Calu3 (cell line): ENCODE measurements at regions not wholly inside any gene's neighbourhood (a gene's known extent, or its start where the extent isn't known, plus 50 kb on each side); places are given as distances from the start of the nearest gene placed in this dataset.

Experiments
- BruUV-seq: library from RNA; stranded (reverse); fragments of 400-500 nt; replicated peaks from 2 replicates; lab custom pipeline; 2021; lab: Mats Ljungman, UMichigan
- CTCF ChIA-PET: fragments of 300-600 bp; sonication (Branson Sonifier 250); formaldehyde crosslinking; loops from one replicate; lab custom pipeline; 2022; ENCODE audit warnings: antibody characterized with exemption; lab: Charles Lee
- DNase-seq: peaks from one replicate; pipeline ENCODE4 v3.0.0; 2022
- H3K27ac Mint-ChIP-seq: one replicate; pipeline ENCODE4 v1.8.0; 2022; ENCODE audit warnings: mixed read lengths; ENCODE audit not compliant: unreplicated experiment
- H3K27me3 Mint-ChIP-seq: one replicate; pipeline ENCODE4 v1.8.0; 2022; ENCODE audit warnings: mixed read lengths; ENCODE audit not compliant: unreplicated experiment
- H3K36me3 Mint-ChIP-seq: one replicate; pipeline ENCODE4 v1.8.0; 2022; ENCODE audit warnings: mild to moderate bottlenecking, moderate library complexity, mixed read lengths; ENCODE audit not compliant: insufficient read depth, unreplicated experiment
- H3K4me1 Mint-ChIP-seq: one replicate; pipeline ENCODE4 v1.8.0; 2022; ENCODE audit warnings: mild to moderate bottlenecking, low read depth, mixed read lengths; ENCODE audit not compliant: unreplicated experiment
- H3K4me3 Mint-ChIP-seq: one replicate; pipeline ENCODE4 v1.8.0; 2022; ENCODE audit warnings: mild to moderate bottlenecking, low read depth, moderate library complexity, mixed read lengths; ENCODE audit not compliant: unreplicated experiment
- H3K9me3 Mint-ChIP-seq: one replicate; pipeline ENCODE4 v1.8.0; 2022; ENCODE audit warnings: low read depth, mixed read lengths; ENCODE audit not compliant: unreplicated experiment
- intact Hi-C: fragments of 100-400 bp; cut with micrococcal nuclease; formaldehyde crosslinking; loops from one replicate; pipeline ENCODE4 v1.10.0; 2022; ENCODE audit not compliant: unreplicated experiment
- TF ChIP-seq, protein P1 (sequence below): fragments of 200-600 bp; IDR thresholded peaks from one replicate; pipeline ENCODE4 v1.8.0; 2022; ENCODE audit warnings: antibody characterized with exemption; ENCODE audit not compliant: unreplicated experiment

- no TSS peak for BruUV-seq
- CTCF ChIA-PET, result no interaction called here
Measured at GRCh38 chr20:12913781-12914443, 94.9 kb upstream of the SPTLC3 start.

GRCh38 chr20:12914804-12915203 is 94.0 kb upstream of the SPTLC3 start:
- Mint-ChIP-seq H3K9me3 (no peaks in the 10 kb centered on the region), H3K4me1 (peaks cover 26% of the 10 kb centered on the region), H3K4me3 (no peak overlapping the region), H3K36me3 (no peaks in the 10 kb centered on the region), H3K27me3 (peaks cover 6% of the 10 kb centered on the region), H3K27ac (no peak overlapping the region)
- TF ChIP-seq, protein P1, sequence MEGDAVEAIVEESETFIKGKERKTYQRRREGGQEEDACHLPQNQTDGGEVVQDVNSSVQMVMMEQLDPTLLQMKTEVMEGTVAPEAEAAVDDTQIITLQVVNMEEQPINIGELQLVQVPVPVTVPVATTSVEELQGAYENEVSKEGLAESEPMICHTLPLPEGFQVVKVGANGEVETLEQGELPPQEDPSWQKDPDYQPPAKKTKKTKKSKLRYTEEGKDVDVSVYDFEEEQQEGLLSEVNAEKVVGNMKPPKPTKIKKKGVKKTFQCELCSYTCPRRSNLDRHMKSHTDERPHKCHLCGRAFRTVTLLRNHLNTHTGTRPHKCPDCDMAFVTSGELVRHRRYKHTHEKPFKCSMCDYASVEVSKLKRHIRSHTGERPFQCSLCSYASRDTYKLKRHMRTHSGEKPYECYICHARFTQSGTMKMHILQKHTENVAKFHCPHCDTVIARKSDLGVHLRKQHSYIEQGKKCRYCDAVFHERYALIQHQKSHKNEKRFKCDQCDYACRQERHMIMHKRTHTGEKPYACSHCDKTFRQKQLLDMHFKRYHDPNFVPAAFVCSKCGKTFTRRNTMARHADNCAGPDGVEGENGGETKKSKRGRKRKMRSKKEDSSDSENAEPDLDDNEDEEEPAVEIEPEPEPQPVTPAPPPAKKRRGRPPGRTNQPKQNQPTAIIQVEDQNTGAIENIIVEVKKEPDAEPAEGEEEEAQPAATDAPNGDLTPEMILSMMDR, result no peak
- DNase-seq, result no peak
- intact Hi-C loops, result no loop called here
- BruUV-seq, result no TSS peak
- CTCF ChIA-PET, result interaction anchor here (1.0 kb wide), 1 partner anchor 14 kb away, joined by 3 read pairs; no protein-coding TSS in a partner anchor

More at GRCh38 chr20:12913781-12914443, 94.9 kb upstream of the SPTLC3 start:
- H3K36me3 Mint-ChIP-seq, result no peaks in the 10 kb centered on the region
- intact Hi-C loops, result no loop called here
- no peaks in the 10 kb centered on the region for H3K27me3 Mint-ChIP-seq
- no peak for DNase-seq
- no peaks in the 10 kb centered on the region for H3K9me3 Mint-ChIP-seq
- H3K4me1 Mint-ChIP-seq, result peaks cover 26% of the 10 kb centered on the region
- TF ChIP-seq, protein P1, result no peak
- H3K4me3 Mint-ChIP-seq, result no peak overlapping the region
- no peak overlapping the region for H3K27ac Mint-ChIP-seq

DNA sequence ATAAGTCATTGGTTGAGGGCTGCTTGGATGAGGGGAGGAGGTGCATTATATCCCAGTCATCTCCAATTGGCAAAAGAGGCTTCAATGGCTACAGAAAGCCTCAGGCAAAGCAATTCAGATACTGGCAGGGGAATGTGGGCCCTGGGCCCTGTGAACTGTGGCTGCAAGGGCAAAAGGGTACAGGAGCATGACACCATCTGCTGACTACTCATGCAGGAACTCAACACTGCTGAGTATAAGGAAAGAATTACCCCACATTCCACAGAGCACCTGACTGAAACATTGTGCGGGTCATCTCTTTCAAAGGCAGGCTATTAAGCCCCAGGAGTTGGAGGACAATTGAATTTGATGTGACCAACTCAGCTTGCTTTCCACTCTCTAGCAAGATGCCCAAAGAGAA is 92.1 kb upstream of the SPTLC3 start:
- TF ChIP-seq, protein P1, result no peak
- peaks cover 15% of the 10 kb centered on the region for H3K27me3 Mint-ChIP-seq
- CTCF ChIA-PET, result no interaction called here

DNA sequence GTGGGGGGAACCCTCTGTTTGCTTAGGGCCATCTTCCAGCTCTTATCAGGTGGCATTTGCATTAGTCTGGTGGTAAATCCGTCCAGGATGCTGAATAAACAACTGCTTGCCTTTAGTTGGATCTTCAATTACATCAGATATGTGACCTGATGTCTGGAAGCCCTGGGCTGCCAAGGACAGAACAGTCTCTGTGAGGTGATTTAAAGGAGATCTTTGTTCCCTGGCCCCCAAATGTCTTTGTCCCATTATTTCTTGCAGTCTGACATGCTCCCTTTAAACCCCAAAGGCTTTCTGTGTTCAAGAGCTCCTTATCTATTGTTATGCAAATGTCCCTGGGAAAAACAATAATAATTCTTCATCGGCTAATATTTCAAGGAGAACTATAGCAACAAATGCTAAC is 84.6 kb upstream of the SPTLC3 start:
- no peaks in the 10 kb centered on the region for H3K9me3 Mint-ChIP-seq
- CTCF ChIA-PET, result no interaction called here
- BruUV-seq, result no TSS peak
- no peaks in the 10 kb centered on the region for H3K36me3 Mint-ChIP-seq
- TF ChIP-seq, protein P1, result no peak
- H3K4me1 Mint-ChIP-seq, result peaks cover 31% of the 10 kb centered on the region
- no peak overlapping the region for H3K4me3 Mint-ChIP-seq
- intact Hi-C loops, result loop anchor here (2.0 kb wide), 1 partner anchor 849 kb away; no protein-coding TSS in a partner anchor
- DNase-seq, result no peak
- peaks cover 22% of the 10 kb centered on the region for H3K27me3 Mint-ChIP-seq
- no peak overlapping the region for H3K27ac Mint-ChIP-seq

More for the DNA sequence above, 92.1 kb upstream of the SPTLC3 start:
- Mint-ChIP-seq H3K9me3 (no peaks in the 10 kb centered on the region), H3K36me3 (no peaks in the 10 kb centered on the region), H3K4me3 (no peak overlapping the region), H3K4me1 (peaks cover 26% of the 10 kb centered on the region), H3K27ac (no peak overlapping the region)
- intact Hi-C loops, result no loop called here
- BruUV-seq, result no TSS peak
- no peak for DNase-seq
